Mucosa of descending colon (tissue), 3 donors: ENCODE measurements at regions not wholly inside any gene's neighbourhood (a gene's known extent, or its start where the extent isn't known, plus 50 kb on each side); places are given as distances from the start of the nearest gene placed in this dataset.

ENCODE experiments used
- ATAC-seq: fragments of 200-7000 bp; cut with Tn5 transposase; one replicate; pipeline ENCODE4 v1.9.1; 2020; ENCODE audit warnings: mild to moderate bottlenecking, moderate library complexity
- DNase-seq, 3 donors: peaks; one replicate each; pipeline ENCODE4 v3.0.0-alpha.2; 2020
- H3K36me3 ChIP-seq: fragments of 200-600 bp; one replicate; pipeline ENCODE4 v1.8.0; 2021; ENCODE audit warnings: low read depth, mild to moderate bottlenecking
- H3K4me1 ChIP-seq: fragments of 200-600 bp; one replicate; pipeline ENCODE4 v1.8.0; 2021; ENCODE audit warnings: low read depth, mild to moderate bottlenecking
- H3K4me3 ChIP-seq: fragments of 200-600 bp; one replicate; pipeline ENCODE4 v1.8.0; 2021; ENCODE audit warnings: mild to moderate bottlenecking
- H3K9me3 ChIP-seq: fragments of 200-600 bp; one replicate; pipeline ENCODE4 v1.8.0; 2021; ENCODE audit warnings: mild to moderate bottlenecking
- intact Hi-C, 2 donors: fragments of 100-400 bp; cut with DNase I in 1 of 2; cut with micrococcal nuclease in 1 of 2; formaldehyde crosslinking; loops; one replicate each; pipeline versions ENCODE4 v1.11.0 to v1.11.1; 2022; cut with DNase I, micrococcal nuclease
- TF ChIP-seq, protein P1 (sequence below): fragments of 200-600 bp; IDR thresholded peaks from one replicate; pipeline ENCODE4 v1.8.0; 2022; ENCODE audit warnings: antibody characterized with exemption, mild to moderate bottlenecking
- donor health status: DM: no; HTN: no; CAD: no; lungs with moderate emphysema.
- donor health status: DM: no; HTN: no; CAD: no.
- donor health status: DM: no; HTN: yes; CAD: no.

- ATAC-seq (no peak), DNase-seq (no peak)
- H3K4me3 ChIP-seq: no peak overlapping the region
- TF ChIP-seq, protein P1, sequence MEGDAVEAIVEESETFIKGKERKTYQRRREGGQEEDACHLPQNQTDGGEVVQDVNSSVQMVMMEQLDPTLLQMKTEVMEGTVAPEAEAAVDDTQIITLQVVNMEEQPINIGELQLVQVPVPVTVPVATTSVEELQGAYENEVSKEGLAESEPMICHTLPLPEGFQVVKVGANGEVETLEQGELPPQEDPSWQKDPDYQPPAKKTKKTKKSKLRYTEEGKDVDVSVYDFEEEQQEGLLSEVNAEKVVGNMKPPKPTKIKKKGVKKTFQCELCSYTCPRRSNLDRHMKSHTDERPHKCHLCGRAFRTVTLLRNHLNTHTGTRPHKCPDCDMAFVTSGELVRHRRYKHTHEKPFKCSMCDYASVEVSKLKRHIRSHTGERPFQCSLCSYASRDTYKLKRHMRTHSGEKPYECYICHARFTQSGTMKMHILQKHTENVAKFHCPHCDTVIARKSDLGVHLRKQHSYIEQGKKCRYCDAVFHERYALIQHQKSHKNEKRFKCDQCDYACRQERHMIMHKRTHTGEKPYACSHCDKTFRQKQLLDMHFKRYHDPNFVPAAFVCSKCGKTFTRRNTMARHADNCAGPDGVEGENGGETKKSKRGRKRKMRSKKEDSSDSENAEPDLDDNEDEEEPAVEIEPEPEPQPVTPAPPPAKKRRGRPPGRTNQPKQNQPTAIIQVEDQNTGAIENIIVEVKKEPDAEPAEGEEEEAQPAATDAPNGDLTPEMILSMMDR: no peak
- H3K36me3 ChIP-seq: no peaks in the 10 kb centered on the region
- intact Hi-C loops: no loop called here
- H3K4me1 ChIP-seq: no peaks in the 10 kb centered on the region
- no peaks in the 10 kb centered on the region for H3K9me3 ChIP-seq
Measured at GRCh38 chr2:160730296-160730995, 236.8 kb upstream of the RBMS1 start.

DNA sequence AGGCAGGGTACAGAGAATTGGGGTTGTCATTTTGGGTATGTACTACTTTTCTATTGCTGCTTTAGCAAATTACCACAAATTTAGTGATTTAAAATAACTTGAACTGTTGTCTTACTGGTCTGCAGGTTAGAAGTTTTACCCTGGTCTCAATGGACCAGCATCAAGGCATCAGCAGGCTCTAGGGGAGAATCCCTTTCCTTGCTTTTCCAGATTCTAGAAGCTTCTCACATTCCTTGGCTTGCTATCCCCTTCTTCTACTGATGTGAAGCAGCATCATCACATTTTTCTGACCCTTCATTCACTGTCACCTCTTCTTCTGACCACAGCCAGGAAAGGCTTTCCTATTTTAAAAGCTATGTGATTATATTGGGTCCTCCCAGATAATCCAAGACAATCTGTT lies 237.8 kb upstream of the RBMS1 start:
- no peak for DNase-seq
- ATAC-seq: no peak
- H3K9me3 ChIP-seq: no peaks in the 10 kb centered on the region
- no peaks in the 10 kb centered on the region for H3K4me1 ChIP-seq
- intact Hi-C loops: no loop called here
- TF ChIP-seq, protein P1: no peak
- no peaks in the 10 kb centered on the region for H3K36me3 ChIP-seq
- no peak overlapping the region for H3K4me3 ChIP-seq

- intact Hi-C loops: no loop called here
- TF ChIP-seq, protein P1: no peak
- H3K4me1 ChIP-seq: no peaks in the 10 kb centered on the region
- no peak overlapping the region for H3K4me3 ChIP-seq
- DNase-seq (no peak), ATAC-seq (no peak)
- no peaks in the 10 kb centered on the region for H3K36me3 ChIP-seq
- no peaks in the 10 kb centered on the region for H3K9me3 ChIP-seq
Measured at GRCh38 chr2:160731856-160732255, 238.2 kb upstream of the RBMS1 start.

GRCh38 chr2:160735696-160736095 lies 242.1 kb upstream of the RBMS1 start:
- intact Hi-C loops: no loop called here
- H3K4me3 ChIP-seq: no peak overlapping the region
- DNase-seq: no peak

DNA sequence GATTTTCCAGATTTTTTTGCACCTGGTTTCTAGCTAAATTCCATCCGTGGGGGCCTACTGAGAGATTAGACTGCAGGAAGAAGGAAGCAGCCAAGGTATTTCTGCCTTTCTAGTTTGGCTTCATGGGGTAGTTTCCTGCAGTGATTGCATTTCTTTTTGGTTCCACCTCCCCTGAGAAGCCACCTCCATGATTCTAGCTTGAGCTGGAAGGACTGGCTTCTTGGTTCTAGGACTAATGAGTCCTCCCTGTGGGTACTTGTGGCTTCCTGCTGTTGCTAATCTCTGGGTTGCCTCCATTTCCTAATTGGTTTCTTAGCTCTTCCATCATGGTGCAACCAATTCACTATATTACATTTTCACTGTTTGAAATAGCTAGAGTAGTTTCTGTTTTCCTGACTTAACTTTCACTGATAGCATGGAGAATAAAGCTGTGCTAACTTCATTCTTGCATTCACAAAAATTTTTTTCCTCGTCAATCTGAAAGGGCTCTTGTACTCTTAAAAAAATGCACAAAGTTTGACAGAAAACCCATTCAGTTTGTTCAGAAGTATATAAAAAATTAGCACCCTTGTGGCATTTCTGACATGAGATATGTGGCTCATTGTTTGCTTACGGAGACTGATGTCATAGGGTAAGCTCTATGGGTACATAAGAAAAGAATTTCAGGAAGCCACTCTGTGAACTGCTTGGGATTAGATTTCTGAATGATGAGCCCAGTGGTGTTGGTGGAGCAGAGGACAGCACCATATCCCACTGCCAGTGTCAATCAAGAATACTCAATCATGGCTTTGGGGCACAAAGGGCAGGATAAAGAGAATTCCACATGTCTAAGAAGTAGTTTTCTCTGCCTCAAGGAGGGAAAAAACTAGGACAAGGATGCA lies 242.8 kb upstream of the RBMS1 start:
- no peaks in the 10 kb centered on the region for H3K36me3 ChIP-seq
- no peaks in the 10 kb centered on the region for H3K4me1 ChIP-seq
- ATAC-seq (no peak), DNase-seq (no peak)
- intact Hi-C loops: no loop called here
- H3K9me3 ChIP-seq: no peaks in the 10 kb centered on the region
- no peak overlapping the region for H3K4me3 ChIP-seq
- TF ChIP-seq, protein P1: no peak

More at GRCh38 chr2:160735696-160736095, 242.1 kb upstream of the RBMS1 start:
- Histone ChIP-seq H3K36me3 (no peaks in the 10 kb centered on the region), H3K4me1 (no peaks in the 10 kb centered on the region), H3K9me3 (no peaks in the 10 kb centered on the region)
- TF ChIP-seq, protein P1: no peak
- no peak for ATAC-seq
